ENCODE measurements at regions not wholly inside any gene's neighbourhood (a gene's known extent, or its start where the extent isn't known, plus 50 kb on each side); places are given as distances from the start of the nearest gene placed in this dataset.

DNA sequence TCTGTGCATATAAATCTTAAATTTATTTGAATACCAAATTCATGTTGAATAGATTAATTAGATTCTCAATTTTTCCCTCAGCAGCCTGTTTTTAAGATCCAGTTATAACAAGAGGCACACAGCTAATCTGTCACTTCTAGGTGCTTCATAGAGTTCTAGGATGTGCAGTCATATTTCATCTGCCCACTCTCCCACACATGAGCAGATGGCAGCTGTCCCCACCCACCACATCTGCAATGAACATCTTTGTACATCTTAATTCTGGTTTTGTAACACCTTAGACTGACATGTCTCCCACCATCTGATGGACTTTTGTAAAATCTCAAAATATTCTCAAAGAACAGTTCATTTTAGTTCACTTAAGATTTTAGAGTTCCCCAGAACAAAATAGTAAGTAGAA, 250.8 kb upstream of the ST6GAL2 start:
- TF ChIP-seq, protein P1, sequence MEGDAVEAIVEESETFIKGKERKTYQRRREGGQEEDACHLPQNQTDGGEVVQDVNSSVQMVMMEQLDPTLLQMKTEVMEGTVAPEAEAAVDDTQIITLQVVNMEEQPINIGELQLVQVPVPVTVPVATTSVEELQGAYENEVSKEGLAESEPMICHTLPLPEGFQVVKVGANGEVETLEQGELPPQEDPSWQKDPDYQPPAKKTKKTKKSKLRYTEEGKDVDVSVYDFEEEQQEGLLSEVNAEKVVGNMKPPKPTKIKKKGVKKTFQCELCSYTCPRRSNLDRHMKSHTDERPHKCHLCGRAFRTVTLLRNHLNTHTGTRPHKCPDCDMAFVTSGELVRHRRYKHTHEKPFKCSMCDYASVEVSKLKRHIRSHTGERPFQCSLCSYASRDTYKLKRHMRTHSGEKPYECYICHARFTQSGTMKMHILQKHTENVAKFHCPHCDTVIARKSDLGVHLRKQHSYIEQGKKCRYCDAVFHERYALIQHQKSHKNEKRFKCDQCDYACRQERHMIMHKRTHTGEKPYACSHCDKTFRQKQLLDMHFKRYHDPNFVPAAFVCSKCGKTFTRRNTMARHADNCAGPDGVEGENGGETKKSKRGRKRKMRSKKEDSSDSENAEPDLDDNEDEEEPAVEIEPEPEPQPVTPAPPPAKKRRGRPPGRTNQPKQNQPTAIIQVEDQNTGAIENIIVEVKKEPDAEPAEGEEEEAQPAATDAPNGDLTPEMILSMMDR (IDR thresholded peaks at IDR 0.05) = no peak
- TF ChIP-seq EZH2 (IDR thresholded peaks at IDR 0.05; ENCODE audit: borderline replicate concordance, insufficient read depth, low read depth, low read length, poor library complexity, severe bottlenecking) = no peak

All from B cell (primary cell).